IMR-90 (cell line): ENCODE measurements at regions not wholly inside any gene's neighbourhood (a gene's known extent, or its start where the extent isn't known, plus 50 kb on each side); places are given as distances from the start of the nearest gene placed in this dataset.

ENCODE experiments used
- CEBPB ChIP-seq: IDR thresholded peaks from 2 replicates; pipeline ENCODE4 v1.6.1; 2012; ENCODE audit warnings: low read depth, low read length, improper control_type of control experiment
- CHD1 ChIP-seq: IDR thresholded peaks from 2 replicates; pipeline ENCODE4 v1.6.1; 2012; ENCODE audit warnings: low read depth, low read length, improper control_type of control experiment
- FOS ChIP-seq: fragments of 150-350 bp; IDR thresholded peaks from 2 replicates; pipeline ENCODE4 v1.6.1; 2016; ENCODE audit warnings: low read depth, low read length
- MAZ ChIP-seq: IDR thresholded peaks from 2 replicates; pipeline ENCODE4 v1.6.1; 2012; ENCODE audit warnings: low read depth, mild to moderate bottlenecking, low read length, improper control_type of control experiment, moderate library complexity, borderline replicate concordance
- MXI1 ChIP-seq: IDR thresholded peaks from 2 replicates; pipeline ENCODE4 v1.6.1; 2012; ENCODE audit warnings: low read depth, mild to moderate bottlenecking, low read length, moderate library complexity, borderline replicate concordance
- POLR2A ChIP-seq: IDR thresholded peaks from 2 replicates; pipeline ENCODE4 v1.6.1; 2012; ENCODE audit warnings: mild to moderate bottlenecking, low read depth, low read length
- RAD21 ChIP-seq: IDR thresholded peaks from 2 replicates; pipeline ENCODE4 v1.6.1; 2012; ENCODE audit warnings: low read length, improper control_type of control experiment
- RCOR1 ChIP-seq: IDR thresholded peaks from 2 replicates; pipeline ENCODE4 v1.6.1; 2012; ENCODE audit warnings: mild to moderate bottlenecking, low read length, improper control_type of control experiment; ENCODE audit not compliant: insufficient replicate concordance
- RFX5 ChIP-seq: IDR thresholded peaks from 2 replicates; pipeline ENCODE4 v1.8.0; 2012; ENCODE audit warnings: low read depth, mild to moderate bottlenecking, low read length, moderate library complexity
- USF2 ChIP-seq: fragments of 150-350 bp; IDR thresholded peaks from 2 replicates; pipeline ENCODE4 v1.6.1; 2017; ENCODE audit warnings: mild to moderate bottlenecking, antibody characterized with exemption, low read length, low read depth
- TF ChIP-seq, protein P1 (sequence below): conservative IDR thresholded peaks from 2 replicates; pipeline ENCODE4 v1.5.1; 2012; ENCODE audit warnings: mild to moderate bottlenecking, low read depth, low read length, improper control_type of control experiment

GRCh38 chr6:122347280-122347679 is 52.2 kb upstream of the HSF2 start:
- TF ChIP-seq, protein P1, sequence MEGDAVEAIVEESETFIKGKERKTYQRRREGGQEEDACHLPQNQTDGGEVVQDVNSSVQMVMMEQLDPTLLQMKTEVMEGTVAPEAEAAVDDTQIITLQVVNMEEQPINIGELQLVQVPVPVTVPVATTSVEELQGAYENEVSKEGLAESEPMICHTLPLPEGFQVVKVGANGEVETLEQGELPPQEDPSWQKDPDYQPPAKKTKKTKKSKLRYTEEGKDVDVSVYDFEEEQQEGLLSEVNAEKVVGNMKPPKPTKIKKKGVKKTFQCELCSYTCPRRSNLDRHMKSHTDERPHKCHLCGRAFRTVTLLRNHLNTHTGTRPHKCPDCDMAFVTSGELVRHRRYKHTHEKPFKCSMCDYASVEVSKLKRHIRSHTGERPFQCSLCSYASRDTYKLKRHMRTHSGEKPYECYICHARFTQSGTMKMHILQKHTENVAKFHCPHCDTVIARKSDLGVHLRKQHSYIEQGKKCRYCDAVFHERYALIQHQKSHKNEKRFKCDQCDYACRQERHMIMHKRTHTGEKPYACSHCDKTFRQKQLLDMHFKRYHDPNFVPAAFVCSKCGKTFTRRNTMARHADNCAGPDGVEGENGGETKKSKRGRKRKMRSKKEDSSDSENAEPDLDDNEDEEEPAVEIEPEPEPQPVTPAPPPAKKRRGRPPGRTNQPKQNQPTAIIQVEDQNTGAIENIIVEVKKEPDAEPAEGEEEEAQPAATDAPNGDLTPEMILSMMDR: no peak
- no peak for TF ChIP-seq MAZ
- no peak for TF ChIP-seq RCOR1
- no peak for TF ChIP-seq RFX5
- no peak for TF ChIP-seq POLR2A
- no peak for TF ChIP-seq RAD21
- no peak for TF ChIP-seq USF2
- TF ChIP-seq CEBPB: no peak
- TF ChIP-seq FOS: no peak
- TF ChIP-seq MXI1: no peak
- no peak for TF ChIP-seq CHD1
